AG09309 (cell line): ENCODE measurements at regions not wholly inside any gene's neighbourhood (a gene's known extent, or its start where the extent isn't known, plus 50 kb on each side); places are given as distances from the start of the nearest gene placed in this dataset.
"Not testable (repeated sequence)": the region's sequence is repeated elsewhere in the genome, so short reads cannot be mapped to it uniquely, and the experiment has no call there.

Experiments
- DNase-seq: peaks from one replicate; pipeline ENCODE4 v3.0.0-alpha.2; 2010; ENCODE audit warnings: low read depth
- H3K4me3 ChIP-seq: 2 replicates; pipeline ENCODE4 v1.5.1; 2011; ENCODE audit warnings: mild to moderate bottlenecking, low read depth, low read length, moderate library complexity; ENCODE audit not compliant: control insufficient read depth

DNA sequence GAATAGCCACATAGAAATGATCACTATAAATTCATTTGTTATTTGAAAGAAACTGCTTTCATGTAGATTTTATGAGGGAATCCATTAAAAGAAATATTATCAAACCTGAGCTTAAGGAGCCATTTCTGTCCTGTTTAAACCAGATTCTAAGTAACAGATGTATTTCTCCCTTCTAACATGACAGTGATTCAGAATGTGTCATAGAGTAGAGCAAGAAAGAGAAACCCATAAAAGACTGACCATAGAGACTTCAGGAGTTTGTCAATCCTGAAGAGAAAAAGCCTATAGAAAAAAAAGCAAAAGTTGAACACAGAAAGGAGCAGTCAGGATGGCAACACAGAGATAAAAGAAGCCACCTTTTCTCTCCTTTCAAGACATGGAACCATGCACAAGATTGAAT is 390.6 kb downstream of the PRIM2 start:
- peak; percentile 35 for DNase-seq
- H3K4me3 ChIP-seq: not testable (repeated sequence)

DNA sequence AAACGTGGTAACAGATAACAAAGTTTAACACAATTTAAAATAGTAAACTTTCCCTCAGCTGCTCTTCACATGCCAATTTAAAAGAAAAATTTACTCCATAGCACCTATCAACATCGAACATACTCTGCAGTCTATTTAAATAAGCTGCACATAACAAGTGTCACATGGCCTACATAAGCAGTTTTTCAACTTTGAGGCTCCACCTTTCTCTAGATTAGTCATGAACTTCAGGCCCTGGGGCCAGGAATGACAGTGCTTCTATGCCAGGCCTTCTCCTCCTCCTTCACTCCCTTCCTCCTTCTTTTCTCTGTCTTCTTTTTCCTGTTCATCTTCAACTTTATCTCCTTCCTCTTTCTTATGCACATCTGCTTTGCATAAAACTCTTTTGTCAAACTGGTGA is 405.1 kb downstream of the PRIM2 start:
- H3K4me3 ChIP-seq, DNase-seq: not testable (repeated sequence)

DNA sequence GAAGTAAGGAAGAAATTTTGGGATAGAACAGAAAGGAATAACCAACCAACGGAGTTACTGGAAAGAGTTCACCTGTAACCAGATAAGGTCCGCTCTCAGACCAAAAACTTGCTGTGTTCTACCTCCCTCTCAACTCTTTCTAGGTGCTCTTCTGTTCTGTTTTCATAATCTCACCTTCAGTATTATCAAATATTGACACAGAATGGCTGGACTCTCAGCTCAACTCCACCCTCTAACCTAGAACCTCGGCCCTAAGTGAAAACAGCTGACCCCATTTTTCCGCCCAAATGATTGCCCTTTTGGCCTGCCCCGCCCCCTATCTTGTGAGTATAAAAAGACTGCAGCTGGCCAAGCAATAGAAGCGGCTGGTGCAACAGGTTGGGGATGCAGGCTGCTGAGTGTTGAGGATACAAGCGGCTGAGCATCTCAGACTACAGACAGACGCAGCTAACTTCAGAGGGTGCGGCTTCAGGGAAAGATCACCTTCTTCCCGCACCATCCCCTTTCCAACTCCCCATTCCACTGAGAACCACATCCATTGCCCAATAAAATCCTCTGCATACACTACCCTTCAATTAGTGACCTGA is 406.5 kb downstream of the PRIM2 start:
- H3K4me3 ChIP-seq: not testable (repeated sequence)

DNA sequence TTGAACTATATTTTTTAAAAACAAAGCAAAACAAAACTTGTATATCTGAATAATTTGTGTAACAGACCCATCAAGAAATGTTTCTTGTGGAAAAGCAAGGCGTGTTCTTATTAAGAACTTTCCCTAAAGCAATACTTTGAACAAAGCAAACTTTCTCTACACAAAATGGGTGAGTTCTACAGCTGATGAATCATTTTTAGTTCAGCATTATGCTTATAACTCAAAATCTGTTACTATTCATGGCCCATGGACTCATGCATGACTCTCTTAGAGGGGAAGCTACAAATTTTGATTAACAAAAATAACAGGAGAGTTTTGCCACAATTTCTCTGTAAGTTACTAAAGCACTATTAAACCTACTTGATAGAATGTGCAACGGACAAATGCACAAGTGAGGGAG is 412.0 kb downstream of the PRIM2 start:
- not testable (repeated sequence) for H3K4me3 ChIP-seq, DNase-seq

More for the DNA sequence above, 406.5 kb downstream of the PRIM2 start:
- not testable (repeated sequence) for DNase-seq

DNA sequence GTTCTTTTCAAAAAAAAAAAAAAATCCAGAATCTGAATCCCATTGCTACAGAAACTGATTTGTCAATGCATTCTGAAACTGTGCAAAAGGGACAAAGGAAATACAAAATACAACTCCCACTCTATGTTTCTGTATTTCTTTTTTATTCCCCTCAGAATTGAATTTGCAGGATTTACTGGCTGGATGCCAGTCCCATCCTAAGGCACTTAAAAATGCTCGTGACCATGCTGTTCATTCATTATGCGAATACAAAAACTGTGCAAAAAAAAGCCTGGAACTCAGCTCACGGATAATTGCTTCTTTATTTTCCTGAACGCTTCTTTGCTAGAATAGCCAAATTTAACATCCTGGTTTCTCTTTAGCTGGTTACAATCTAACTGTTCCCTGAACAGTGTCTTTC is 413.3 kb downstream of the PRIM2 start:
- not testable (repeated sequence) for DNase-seq, H3K4me3 ChIP-seq

DNA sequence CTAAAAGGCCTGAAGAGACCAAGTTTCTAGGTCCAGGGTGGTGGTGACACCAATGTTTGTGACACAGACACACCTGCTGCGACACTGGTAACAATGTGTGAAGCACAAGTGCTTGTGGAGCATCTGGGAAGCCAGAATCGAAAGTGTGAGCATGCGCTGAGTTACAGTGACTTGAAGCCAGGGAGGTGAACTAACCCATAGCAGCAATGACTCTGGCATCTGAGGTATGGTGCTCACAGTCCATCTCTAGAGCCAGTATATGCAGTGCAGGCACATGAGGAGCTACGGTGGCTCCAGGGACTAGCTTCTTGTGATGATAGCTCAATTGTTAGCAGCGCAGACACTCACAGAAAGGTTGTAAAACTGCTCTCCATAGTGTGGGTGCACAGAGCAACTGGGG is 430.3 kb downstream of the PRIM2 start:
- DNase-seq, H3K4me3 ChIP-seq: not testable (repeated sequence)

DNA sequence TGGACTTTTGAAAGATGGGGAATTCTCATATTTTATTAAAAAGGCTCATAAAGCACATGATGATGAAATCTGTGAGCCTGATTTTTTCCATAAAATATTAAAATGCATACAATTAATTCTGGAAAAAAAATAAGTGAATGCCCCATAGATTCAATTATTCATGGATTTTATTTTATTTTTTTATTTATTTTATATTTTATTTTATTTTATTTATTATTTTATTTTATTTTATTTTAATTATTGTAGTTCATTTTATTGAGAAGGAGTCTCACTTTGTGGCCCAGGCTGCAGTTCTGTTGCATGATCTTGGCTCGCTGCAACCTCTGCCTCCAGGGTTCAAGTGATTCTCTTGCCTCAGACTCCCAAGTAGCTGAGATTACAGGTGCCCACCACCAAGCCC is 442.4 kb downstream of the PRIM2 start:
- DNase-seq, H3K4me3 ChIP-seq: not testable (repeated sequence)

DNA sequence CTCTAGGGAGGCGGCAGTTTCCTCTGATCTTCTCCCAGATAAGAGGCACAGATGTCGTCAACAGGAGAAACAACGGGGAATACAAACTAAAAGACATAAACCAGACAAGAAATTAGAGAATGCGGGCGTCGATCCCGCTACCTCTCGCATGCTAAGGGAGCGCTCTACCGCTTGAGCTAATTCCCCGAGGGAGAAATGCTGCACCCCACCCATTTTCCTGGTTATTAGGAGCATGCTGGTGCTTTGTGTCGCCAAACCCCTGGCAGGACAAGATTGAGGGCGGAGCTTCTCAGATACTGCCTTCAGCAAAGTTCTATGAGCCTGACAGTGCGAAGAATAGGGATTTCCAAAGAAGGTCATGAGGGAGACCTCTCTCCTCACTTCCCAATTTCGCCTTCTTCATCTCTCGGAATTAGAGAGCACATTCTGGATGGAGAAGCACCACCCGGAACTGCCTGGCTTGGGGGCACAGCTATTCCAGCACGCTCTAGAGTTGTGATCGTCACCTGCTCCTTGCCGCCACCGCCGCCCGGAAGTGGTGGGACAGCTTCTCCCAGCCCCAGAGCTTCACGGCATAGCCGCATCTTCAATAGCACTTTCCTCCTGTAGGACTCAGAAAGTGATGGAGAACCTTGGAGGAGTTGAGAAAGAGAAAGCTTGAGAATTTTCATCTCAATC is 475.4 kb downstream of the PRIM2 start:
- H3K4me3 ChIP-seq, DNase-seq: not testable (repeated sequence)

DNA sequence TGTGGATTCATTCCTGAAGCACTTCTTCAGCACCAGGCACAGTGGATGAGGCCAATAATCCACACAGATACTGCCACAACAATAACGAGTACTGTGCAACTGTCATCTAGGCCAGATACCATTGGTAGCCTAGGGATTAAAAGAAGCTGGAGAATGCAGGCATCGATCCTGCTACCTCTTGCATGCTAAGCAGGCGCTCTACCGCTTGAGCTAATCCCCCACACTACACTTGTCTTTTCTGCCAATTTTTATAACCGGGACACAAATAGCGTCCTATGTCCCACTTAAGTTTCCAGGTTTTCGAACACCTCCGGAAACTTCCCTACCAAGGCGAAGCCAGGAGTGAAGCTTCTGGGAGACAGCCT is 475.9 kb downstream of the PRIM2 start:
- not testable (repeated sequence) for H3K4me3 ChIP-seq, DNase-seq

DNA sequence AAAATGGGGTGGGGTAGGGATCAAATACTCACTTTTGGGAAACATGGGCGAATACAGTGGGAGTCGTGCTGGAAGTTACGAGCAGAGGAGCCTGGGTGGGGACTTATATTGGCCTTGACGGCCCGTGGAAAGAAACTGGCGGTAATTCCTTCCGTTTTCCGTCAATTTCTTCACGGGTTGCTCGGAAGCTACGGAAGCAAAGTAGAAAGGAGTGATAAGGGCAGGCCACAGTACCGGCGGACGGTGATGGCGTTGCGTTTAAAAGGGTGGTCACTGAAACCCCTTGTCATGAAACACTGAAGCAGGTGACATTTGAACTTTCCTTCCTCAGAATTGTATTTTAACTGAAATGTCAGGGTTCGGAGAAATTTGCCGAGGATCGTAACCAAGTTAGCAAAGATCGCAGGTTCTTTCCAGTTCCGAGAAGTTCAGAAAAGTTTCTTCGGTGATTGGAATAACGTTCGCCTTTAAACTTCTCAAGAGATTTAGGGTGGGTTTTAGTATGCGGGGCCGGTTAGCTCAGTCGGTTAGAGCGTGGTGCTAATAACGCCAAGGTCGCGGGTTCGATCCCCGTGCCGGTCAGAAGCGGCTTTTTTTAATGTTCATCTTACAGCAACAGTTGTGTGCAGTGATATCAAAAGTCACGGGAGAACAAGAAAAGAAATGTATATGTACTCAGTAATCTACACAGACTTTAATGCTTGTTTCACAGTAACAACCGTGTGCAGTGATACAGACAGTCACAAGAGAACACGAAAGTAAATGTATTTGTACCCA is 482.5 kb downstream of the PRIM2 start:
- not testable (repeated sequence) for DNase-seq
- peak overlapping the region; percentile 12 for H3K4me3 ChIP-seq

DNA sequence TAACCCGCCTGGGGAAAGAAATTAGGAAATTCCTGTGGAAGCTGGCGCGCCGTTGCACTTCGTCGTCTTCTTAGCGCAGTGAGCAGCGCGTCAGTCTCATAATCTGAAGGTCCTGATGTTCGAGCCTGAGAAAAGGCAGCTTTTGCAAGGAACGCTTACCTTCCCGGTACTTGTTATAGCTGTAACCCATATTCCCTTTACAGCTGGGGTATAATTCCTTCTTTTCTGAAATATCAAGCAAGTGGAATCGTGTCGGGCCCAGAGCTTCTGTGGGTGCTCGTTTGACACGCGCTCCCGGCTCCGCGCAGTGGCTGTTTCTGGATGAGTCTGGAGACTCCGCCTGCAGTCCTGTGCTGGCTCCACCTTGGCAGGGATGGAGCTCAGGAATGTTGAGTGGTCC is 491.2 kb downstream of the PRIM2 start:
- not testable (repeated sequence) for DNase-seq, H3K4me3 ChIP-seq

DNA sequence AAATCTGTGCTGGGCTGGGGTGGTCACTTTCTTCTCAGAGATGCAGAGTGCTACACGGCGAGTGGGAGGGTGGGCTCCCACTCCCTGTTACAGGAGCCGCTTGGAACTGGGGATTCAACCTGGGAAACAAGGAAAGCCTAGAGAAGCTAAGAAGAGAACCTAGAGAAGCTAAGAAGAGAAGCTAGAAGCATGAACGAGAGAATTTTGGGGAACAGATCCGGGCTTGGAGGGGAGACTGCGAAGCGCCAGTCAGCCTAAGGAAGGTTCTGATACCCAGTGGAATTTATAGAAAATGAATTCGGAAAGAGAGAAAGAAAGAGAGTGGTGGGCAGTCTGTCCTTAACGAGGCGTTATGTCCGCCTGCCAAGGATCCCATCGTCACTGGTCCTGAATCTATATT is 492.0 kb downstream of the PRIM2 start:
- DNase-seq, H3K4me3 ChIP-seq: not testable (repeated sequence)

DNA sequence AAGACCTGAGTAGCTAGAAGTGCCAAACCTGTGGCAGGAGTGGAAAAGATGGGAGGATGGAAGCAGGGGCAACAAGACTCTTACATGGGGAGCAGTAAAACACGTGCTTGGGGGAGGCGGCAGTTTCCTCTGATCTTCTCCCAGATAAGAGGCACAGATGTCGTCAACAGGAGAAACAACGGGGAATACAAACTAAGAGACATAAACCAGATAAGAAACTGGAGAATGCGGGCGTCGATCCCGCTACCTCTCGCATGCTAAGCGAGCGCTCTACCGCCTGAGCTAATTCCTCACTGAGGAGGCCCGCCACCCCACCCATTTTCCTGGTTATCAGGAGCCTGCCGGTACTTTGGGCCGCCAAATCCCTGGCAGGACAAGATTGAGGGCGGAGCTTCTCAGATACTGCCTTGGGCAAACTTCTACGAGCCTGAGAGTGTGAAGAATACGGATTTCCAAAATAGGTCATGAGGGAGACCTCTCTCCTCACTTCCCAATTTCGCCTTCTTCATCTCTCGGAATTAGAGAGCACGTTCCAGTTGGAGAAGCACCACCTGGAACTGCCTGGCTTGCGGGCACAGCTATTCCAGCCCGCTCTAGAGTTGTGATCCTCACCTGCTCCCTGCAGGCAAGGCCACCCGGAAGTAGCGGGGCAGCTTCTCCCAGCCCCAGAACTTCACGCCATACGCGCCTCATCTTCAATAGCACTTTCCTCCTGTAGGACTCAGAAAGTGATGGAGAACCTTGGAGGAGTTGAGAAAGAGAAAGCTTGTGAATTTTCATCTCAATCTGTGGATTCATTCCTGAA is 496.0 kb downstream of the PRIM2 start:
- H3K4me3 ChIP-seq, DNase-seq: not testable (repeated sequence)

DNA sequence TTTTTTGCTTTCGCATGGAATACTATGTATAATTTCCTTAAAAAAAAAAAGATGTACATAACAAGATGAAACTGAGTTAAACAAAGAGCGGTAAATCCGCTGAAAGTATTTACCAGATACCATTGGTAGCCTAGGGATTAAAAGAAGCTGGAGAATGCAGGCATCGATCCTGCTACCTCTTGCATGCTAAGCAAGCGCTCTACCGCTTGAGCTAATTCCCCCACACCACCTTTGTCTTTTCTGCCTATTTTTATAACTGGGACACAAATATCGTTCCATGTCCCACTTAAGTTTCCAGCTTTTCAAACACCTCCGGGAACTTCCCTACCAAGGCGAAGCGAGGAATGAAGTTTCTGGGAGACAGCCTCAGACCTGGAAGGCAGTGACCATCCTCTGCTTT is 498.4 kb downstream of the PRIM2 start:
- DNase-seq, H3K4me3 ChIP-seq: not testable (repeated sequence)

DNA sequence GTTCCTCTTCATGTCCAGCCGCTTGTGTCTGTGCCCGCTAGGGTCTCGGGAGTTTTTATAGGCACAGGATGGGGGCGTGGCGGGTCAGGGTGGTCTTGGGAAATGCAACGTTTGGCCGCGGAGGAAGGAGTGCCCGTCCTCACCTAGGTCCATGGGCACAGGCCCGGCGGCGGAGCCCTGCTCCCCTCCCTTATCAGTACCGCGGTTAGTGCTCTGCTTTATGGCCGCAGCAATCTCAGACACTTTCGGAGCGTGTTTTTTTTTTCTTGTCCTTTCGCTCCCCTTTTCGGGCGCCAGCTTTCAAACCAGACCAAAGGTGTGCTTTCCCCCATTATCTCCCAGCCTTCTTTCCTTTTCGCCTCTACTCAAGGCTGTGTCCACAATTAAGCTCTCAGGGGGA is 503.9 kb downstream of the PRIM2 start:
- not testable (repeated sequence) for H3K4me3 ChIP-seq

DNA sequence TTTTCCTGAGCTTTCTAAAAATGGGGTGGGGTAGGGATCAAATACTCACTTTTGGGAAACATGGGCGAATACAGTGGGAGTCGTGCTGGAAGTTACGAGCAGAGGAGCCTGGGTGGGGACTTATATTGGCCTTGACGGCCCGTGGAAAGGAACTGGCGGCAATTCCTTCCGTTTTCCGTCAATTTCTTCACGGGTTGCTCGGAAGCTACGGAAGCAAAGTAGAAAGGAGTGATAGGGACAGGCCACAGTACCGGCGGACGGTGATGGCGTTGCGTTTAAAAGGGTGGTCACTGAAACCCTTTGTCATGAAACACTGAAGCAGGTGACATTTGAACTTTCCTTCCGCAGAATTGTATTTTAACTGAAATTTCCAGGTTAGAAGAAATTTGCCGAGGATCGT is 505.0 kb downstream of the PRIM2 start:
- H3K4me3 ChIP-seq, DNase-seq: not testable (repeated sequence)

More for the DNA sequence above, 503.9 kb downstream of the PRIM2 start:
- not testable (repeated sequence) for DNase-seq
